ENCODE measurements at regions not wholly inside any gene's neighbourhood (a gene's known extent, or its start where the extent isn't known, plus 50 kb on each side); places are given as distances from the start of the nearest gene placed in this dataset.
"Not testable (repeated sequence)": the region's sequence is repeated elsewhere in the genome, so short reads cannot be mapped to it uniquely, and the experiment has no call there.

- TF ChIP-seq CTCF, POLR2A (IDR thresholded peaks at IDR 0.05): not testable (repeated sequence)
Observed at GRCh38 chr6:134632982-134633940, 315.3 kb upstream of the SGK1 start.

Data from prostate gland (tissue), 2 donors.